Gastroesophageal sphincter (tissue), 3 donors: ENCODE measurements at regions not wholly inside any gene's neighbourhood (a gene's known extent, or its start where the extent isn't known, plus 50 kb on each side); places are given as distances from the start of the nearest gene placed in this dataset.

ENCODE experiments used
- EP300 ChIP-seq: sonication (generic); formaldehyde crosslinking; IDR thresholded peaks from one replicate; pipeline ENCODE4 v1.6.1; 2017; ENCODE audit warnings: antibody characterized with exemption, mild to moderate bottlenecking
- TF ChIP-seq, protein P1 (sequence below), 4 experiments: fragments of 200-600 bp in 2 of 4; fragments of 450-650 bp in 2 of 4; sonication (generic) in 1 of 4; IDR thresholded peaks; one replicate each; pipeline ENCODE4 v1.5.1; 2017 to 2019; ENCODE audit warnings: antibody characterized with exemption in 4 of 4, mild to moderate bottlenecking in 2 of 4, moderate library complexity in 2 of 4

- no peak for TF ChIP-seq EP300
- TF ChIP-seq, protein P1, sequence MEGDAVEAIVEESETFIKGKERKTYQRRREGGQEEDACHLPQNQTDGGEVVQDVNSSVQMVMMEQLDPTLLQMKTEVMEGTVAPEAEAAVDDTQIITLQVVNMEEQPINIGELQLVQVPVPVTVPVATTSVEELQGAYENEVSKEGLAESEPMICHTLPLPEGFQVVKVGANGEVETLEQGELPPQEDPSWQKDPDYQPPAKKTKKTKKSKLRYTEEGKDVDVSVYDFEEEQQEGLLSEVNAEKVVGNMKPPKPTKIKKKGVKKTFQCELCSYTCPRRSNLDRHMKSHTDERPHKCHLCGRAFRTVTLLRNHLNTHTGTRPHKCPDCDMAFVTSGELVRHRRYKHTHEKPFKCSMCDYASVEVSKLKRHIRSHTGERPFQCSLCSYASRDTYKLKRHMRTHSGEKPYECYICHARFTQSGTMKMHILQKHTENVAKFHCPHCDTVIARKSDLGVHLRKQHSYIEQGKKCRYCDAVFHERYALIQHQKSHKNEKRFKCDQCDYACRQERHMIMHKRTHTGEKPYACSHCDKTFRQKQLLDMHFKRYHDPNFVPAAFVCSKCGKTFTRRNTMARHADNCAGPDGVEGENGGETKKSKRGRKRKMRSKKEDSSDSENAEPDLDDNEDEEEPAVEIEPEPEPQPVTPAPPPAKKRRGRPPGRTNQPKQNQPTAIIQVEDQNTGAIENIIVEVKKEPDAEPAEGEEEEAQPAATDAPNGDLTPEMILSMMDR (IDR thresholded peaks at IDR 0.05) = no peak
These were observed 724.1 kb upstream of the SOX9 start for GRCh38 chr17:71396711-71397110.
